Activated T-helper 1 cell treated with anti-CD3 and anti-CD28 coated beads, Interleukin-12 subunit alpha, Interleukin-12 subunit beta, Interleukin-2, Interleukin-4 antibody, amounts not matched to agents 30 ng/mL and 10 ng/mL and 1 ng/mL, durations not matched to agents 14 hours and 24 hours and 36 hours (primary cell): ENCODE measurements at regions not wholly inside any gene's neighbourhood (a gene's known extent, or its start where the extent isn't known, plus 50 kb on each side); places are given as distances from the start of the nearest gene placed in this dataset.
"Not testable (repeated sequence)": the region's sequence is repeated elsewhere in the genome, so short reads cannot be mapped to it uniquely, and the experiment has no call there.

Experiments
- DNase-seq: peaks from one replicate; pipeline ENCODE4 v3.0.0; 2021; ENCODE audit warnings: low spot score
- H3K27ac Mint-ChIP-seq: one replicate; pipeline ENCODE4 v1.8.0; 2021; ENCODE audit warnings: mild to moderate bottlenecking, mixed read lengths
- H3K27me3 Mint-ChIP-seq: one replicate; pipeline ENCODE4 v1.8.0; 2022; ENCODE audit warnings: mild to moderate bottlenecking, moderate library complexity, mixed read lengths; ENCODE audit not compliant: insufficient read depth
- H3K36me3 Mint-ChIP-seq: one replicate; pipeline ENCODE4 v1.8.0; 2021; ENCODE audit warnings: low read depth, mixed read lengths
- H3K4me1 Mint-ChIP-seq: one replicate; pipeline ENCODE4 v1.8.0; 2021; ENCODE audit warnings: low read depth, mixed read lengths
- H3K4me3 Mint-ChIP-seq: one replicate; pipeline ENCODE4 v1.8.0; 2021; ENCODE audit warnings: mild to moderate bottlenecking, moderate library complexity, mixed read lengths
- H3K9me3 Mint-ChIP-seq: one replicate; pipeline ENCODE4 v1.8.0; 2021; ENCODE audit warnings: mixed read lengths
- intact Hi-C: fragments of 100-400 bp; cut with micrococcal nuclease; formaldehyde crosslinking; loops from one replicate; pipeline ENCODE4 v1.15.1; 2024

DNA sequence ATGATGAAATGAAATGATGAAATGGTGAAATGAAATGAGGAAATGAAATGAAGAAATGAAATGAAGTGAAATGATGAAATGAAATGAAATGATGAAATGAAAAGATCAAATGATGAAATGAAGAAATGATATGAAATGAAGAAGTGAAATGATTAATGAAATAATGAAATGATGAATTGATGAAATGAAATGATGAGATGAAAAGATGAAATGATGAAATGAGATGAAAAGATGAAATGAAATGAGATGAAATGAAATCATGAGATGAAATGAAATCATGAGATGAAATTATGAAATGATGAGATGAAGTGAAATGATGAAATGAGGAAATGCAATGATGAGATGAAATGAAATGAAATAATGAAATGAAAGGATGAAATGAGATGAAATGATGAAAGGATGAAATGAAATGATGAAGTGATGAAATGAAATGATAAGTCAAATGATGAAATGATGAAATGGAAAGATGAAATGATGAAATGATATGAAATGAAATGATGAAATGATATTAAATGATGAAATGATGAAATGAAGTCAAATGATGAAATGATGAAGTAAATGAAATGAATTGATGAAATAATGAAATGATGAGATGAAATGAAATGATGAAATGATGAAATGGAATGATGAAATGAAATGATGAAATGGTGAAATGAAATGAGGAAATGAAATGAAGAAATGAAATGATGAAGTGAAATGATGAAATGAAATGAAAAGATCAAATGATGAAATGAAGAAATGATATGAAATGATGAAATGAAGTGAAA is 220.9 kb upstream of the VKORC1L1 start:
- H3K4me1 Mint-ChIP-seq, H3K27ac Mint-ChIP-seq, intact Hi-C loops, H3K4me3 Mint-ChIP-seq, H3K27me3 Mint-ChIP-seq, DNase-seq, H3K36me3 Mint-ChIP-seq: not testable (repeated sequence)
- H3K9me3 Mint-ChIP-seq, result peaks cover 12% of the 10 kb centered on the region

DNA sequence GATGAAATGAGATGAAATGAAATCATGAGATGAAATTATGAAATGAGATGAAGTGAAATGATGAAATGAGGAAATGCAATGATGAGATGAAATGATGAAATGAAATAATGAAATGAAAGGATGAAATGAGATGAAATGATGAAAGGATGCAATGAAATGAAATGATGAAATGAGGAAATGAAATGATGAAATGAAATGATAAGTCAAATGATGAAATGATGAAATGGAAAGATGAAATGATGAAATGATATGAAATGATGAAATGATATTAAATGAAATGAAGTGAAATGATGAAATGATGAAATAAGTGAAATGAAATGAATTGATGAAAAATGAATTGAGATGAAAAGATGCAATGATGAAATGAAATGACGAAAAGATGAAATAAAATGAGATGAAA is 220.2 kb upstream of the VKORC1L1 start:
- H3K27ac Mint-ChIP-seq, H3K4me1 Mint-ChIP-seq, intact Hi-C loops, H3K4me3 Mint-ChIP-seq, DNase-seq, H3K27me3 Mint-ChIP-seq, H3K36me3 Mint-ChIP-seq: not testable (repeated sequence)
- H3K9me3 Mint-ChIP-seq, result peaks cover 12% of the 10 kb centered on the region

- H3K27ac Mint-ChIP-seq, intact Hi-C loops, H3K9me3 Mint-ChIP-seq, H3K36me3 Mint-ChIP-seq, H3K27me3 Mint-ChIP-seq, H3K4me3 Mint-ChIP-seq, H3K4me1 Mint-ChIP-seq, DNase-seq: not testable (repeated sequence)
Measured at GRCh38 chr7:65656494-65657188, 216.2 kb upstream of the VKORC1L1 start.

DNA sequence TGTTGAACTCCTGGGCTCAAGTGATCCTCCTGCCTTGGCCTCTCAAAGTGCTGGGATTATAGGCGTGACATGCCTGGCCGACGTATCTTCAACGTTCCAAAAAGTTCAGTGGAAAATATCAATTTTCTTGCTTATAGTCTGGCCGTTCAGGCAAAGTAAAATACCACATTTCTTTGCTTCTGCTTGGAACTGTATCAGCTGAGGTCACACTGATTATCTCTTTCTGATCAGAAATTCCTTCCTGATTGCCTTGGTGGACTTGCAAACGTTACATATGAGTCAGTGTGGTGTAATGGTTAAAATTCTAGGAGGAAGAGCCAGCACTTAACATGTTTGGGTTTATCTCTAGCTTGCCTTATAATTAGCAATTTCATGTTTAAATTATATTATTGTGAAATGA is 189.5 kb upstream of the VKORC1L1 start:
- intact Hi-C loops, H3K27me3 Mint-ChIP-seq, H3K9me3 Mint-ChIP-seq: not testable (repeated sequence)

DNA sequence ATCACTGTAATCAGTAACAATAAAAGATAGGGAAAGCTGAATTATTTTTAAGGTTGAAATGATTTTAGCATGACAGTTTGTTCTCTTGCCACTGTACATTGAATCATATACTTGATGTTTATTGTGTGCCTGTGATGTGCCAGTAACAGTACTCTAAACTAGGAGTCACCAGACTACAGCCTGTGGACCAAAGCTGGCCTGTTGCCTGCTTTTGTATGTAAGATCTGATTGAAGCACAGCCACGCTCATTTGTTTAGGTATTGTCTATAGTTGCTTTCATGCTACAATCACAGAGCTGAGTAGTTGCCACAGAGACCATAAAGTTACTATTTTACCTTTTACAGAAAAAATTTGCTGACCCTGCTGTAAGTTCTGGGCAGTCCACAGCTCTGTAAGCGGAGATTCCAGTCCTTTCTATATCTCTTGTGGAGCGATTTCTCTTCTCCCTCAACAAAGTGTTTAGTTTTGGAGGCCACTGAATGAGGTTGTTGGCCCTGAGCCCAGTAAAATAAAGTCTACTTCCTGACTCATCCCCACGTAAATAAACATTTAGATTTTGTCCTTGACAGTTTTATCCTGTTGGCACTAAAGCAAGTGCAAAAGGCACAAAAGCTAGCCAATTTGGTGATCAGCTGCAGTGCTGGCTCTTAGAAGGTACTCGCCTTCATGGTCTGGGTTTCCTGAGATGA is 173.7 kb upstream of the VKORC1L1 start:
- DNase-seq, H3K4me3 Mint-ChIP-seq, H3K9me3 Mint-ChIP-seq, H3K36me3 Mint-ChIP-seq, H3K27me3 Mint-ChIP-seq, H3K4me1 Mint-ChIP-seq, intact Hi-C loops, H3K27ac Mint-ChIP-seq: not testable (repeated sequence)

More for the DNA sequence above, 189.5 kb upstream of the VKORC1L1 start:
- not testable (repeated sequence) for H3K36me3 Mint-ChIP-seq, DNase-seq, H3K4me1 Mint-ChIP-seq, H3K27ac Mint-ChIP-seq, H3K4me3 Mint-ChIP-seq

DNA sequence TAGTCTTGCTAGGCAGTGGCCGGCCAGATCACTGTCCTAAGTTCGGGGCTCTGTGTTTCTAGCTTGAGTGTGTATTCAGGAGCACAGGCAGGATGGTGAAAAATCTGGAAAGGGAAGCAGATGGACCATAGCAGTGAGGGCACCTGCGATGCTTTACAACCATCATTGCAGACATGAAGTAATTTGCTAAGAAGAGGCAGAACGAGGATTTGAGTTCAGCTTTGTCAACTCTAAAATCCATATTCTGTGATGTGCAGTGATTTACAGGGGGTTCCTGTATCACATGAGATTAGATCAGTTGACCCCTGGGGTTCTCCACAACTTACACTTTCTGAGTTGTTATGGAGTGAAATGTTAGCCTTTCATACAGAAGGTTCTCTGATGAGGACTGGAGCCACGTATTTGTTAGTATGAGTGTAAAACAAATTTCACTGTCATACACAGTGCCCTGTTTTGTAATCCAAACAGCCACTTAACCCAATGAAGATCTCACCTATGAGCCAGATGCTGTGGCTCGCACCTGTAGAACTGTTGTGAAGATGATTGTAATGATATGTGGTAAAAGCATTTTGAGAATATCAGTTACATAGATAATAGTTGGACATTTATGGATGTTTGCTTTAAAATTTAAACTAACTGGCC is 173.0 kb upstream of the VKORC1L1 start:
- intact Hi-C loops, DNase-seq, H3K9me3 Mint-ChIP-seq, H3K4me1 Mint-ChIP-seq, H3K27ac Mint-ChIP-seq, H3K4me3 Mint-ChIP-seq, H3K27me3 Mint-ChIP-seq, H3K36me3 Mint-ChIP-seq: not testable (repeated sequence)

DNA sequence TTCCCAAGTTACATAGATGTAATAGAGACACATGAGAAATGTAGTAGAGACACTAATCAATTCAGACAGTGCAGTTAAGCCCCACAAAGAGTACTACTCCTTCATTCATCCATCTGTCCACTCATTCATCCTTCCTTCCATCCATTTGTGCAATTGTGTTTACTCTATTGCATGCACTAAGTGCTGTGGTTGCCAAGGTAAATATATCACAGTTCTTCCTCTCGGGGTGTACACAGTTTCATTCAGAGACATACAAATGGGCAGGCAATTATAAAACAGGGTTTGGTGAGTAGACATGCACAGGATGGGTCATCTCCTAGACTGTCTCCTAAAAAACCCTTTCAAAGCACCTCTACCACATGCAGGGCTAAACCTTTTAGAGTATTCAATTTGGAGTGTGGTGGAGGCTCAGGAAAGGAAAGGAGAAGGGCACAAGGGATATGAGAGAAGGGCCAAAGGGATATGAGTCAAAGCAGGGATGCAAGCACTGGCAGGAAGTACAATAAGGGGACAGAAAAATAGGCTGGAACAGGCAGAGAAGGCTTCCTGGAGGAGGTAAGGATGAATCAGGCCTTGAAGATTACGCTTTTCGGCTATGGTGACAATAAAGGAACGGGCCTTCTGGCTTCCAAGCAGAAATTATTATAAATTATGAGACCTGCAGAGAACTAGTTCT is 153.6 kb upstream of the VKORC1L1 start:
- DNase-seq, H3K4me3 Mint-ChIP-seq, H3K4me1 Mint-ChIP-seq, intact Hi-C loops, H3K9me3 Mint-ChIP-seq, H3K36me3 Mint-ChIP-seq, H3K27ac Mint-ChIP-seq, H3K27me3 Mint-ChIP-seq: not testable (repeated sequence)

DNA sequence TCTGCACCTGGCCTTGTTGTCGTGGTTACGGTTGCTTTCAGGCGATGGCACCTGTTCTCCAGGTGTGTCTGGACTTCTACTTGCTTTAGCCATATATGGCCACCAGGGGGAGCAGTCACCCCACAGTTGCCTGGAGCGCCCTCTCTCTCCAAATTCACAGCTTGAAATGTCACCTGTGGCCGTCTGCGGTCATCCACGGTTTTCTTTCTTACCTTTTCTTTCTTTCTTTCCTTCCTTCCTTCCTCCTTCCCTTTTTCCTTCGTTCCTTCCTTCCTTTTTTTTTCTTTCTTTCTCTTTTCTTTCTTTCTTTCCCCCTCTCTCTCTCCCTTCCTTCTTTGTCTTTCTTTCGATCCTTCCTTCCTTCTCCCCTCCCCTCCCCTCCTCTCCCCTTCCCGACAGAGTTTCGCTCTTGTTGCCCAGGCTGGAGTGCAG is 150.5 kb upstream of the VKORC1L1 start:
- intact Hi-C loops, result loop anchor here (1.0 kb wide), 1 partner anchor 28 kb away; no protein-coding TSS in a partner anchor
- H3K27ac Mint-ChIP-seq, result no peak overlapping the region
- H3K9me3 Mint-ChIP-seq, result no peaks in the 10 kb centered on the region
- no peaks in the 10 kb centered on the region for H3K27me3 Mint-ChIP-seq
- H3K36me3 Mint-ChIP-seq, result peaks cover 8% of the 10 kb centered on the region
- no peak overlapping the region for H3K4me3 Mint-ChIP-seq
- peak; percentile 51 for DNase-seq
- no peaks in the 10 kb centered on the region for H3K4me1 Mint-ChIP-seq

GRCh38 chr7:65727182-65727581 is 145.7 kb upstream of the VKORC1L1 start:
- DNase-seq, H3K27ac Mint-ChIP-seq, H3K4me1 Mint-ChIP-seq, H3K36me3 Mint-ChIP-seq, H3K9me3 Mint-ChIP-seq, H3K27me3 Mint-ChIP-seq, H3K4me3 Mint-ChIP-seq, intact Hi-C loops: not testable (repeated sequence)

DNA sequence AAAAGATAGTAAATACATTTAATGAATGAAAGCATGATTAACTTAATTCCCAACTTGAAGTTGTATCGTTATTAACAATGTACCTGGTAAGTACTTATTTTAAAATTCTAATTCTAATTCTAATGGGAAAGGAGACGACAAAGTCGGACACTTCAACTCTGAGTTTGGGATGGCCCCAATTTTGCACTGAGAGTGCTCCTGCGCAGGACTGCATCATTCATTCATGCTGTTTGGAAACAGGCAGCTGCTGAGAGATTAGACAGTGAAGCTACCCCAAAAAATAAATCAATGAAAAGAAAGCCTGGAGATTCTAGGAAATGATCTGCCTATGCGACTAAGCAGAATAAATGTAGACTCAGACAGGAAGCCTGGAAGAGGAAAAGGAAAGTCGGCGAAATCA is 141.7 kb upstream of the VKORC1L1 start:
- DNase-seq, result no peak
- Mint-ChIP-seq H3K9me3 (no peaks in the 10 kb centered on the region), H3K4me1 (peaks cover 5% of the 10 kb centered on the region), H3K36me3 (peaks cover 4% of the 10 kb centered on the region), H3K27ac (no peak overlapping the region), H3K4me3 (peak overlapping the region; percentile 70), H3K27me3 (no peaks in the 10 kb centered on the region)
- intact Hi-C loops, result no loop called here

GRCh38 chr7:65731562-65732035 is 141.3 kb upstream of the VKORC1L1 start:
- no peaks in the 10 kb centered on the region for H3K27me3 Mint-ChIP-seq
- no peak overlapping the region for H3K27ac Mint-ChIP-seq
- peaks cover 4% of the 10 kb centered on the region for H3K36me3 Mint-ChIP-seq
- no peaks in the 10 kb centered on the region for H3K9me3 Mint-ChIP-seq
- intact Hi-C loops, result no loop called here
- peaks cover 5% of the 10 kb centered on the region for H3K4me1 Mint-ChIP-seq
- peak; percentile 6 for DNase-seq
- H3K4me3 Mint-ChIP-seq, result no peak overlapping the region

DNA sequence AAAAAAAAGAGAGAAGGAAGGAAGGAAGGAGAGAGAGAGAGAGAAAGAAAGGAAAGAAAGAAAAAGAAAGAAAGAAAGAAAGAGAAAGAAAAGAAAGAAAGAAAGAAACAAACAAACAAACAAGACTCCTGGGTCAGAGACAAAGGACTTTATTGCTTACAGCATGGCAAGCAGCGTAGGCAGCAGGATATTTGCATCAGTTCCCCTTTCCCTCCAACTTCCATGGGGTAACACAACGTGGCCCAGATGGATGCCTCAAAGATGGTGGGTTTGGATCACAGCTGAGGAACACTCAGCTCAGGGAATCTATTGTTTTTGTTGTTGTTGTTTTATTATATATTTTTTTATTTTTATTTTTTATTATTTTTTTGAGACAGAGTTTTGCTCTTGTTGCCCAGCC is 128.5 kb upstream of the VKORC1L1 start:
- Mint-ChIP-seq H3K4me1 (peaks cover 4% of the 10 kb centered on the region), H3K9me3 (no peaks in the 10 kb centered on the region), H3K27me3 (no peaks in the 10 kb centered on the region), H3K36me3 (peaks cover 4% of the 10 kb centered on the region), H3K4me3 (no peak overlapping the region), H3K27ac (no peak overlapping the region)
- intact Hi-C loops, result no loop called here
- DNase-seq, result no peak
